NOMO-1 treated with DMSO at 0.1 percent for 48 hours (cell line): ENCODE measurements at regions not wholly inside any gene's neighbourhood (a gene's known extent, or its start where the extent isn't known, plus 50 kb on each side); places are given as distances from the start of the nearest gene placed in this dataset.
"Not testable (repeated sequence)": the region's sequence is repeated elsewhere in the genome, so short reads cannot be mapped to it uniquely, and the experiment has no call there.

Source experiments
- DNase-seq: peaks from one replicate; lab custom pipeline; 2025; ENCODE audit not compliant: unreplicated experiment; lab: John Stamatoyannopoulos, UW

DNA sequence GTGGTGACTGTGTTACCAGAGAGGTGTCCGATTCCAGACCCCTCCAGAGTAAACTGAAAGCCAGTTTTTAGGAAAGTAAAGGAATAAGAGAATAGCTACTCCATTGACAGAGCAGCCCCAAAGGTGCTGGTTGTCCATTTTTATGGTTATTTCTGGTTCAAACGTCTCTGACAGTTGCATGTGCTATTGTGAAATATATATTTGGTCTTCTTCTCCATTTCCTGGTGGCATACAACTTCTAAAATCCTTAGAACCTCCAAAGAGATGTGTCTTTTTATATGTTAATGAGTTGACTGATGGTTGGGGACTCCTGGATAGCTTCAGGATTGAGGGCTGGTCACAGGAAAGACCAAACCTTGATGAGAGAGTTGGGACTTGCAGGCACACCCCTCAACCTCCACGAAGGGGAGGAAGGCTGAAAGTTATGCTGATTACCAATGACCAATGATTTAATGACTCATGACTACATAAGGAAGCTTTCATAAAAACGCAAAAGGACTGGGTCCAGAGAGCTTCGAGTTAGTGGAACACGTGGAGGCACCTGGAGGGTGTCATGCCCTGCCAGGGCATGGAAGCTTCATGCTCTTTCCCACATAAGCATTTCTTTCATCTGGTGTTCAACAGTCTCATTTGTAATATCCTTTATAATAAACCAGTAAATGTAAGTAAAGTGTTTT, 100.7 kb downstream of the SLC16A1 start:
- peak; percentile 18 for DNase-seq

DNA sequence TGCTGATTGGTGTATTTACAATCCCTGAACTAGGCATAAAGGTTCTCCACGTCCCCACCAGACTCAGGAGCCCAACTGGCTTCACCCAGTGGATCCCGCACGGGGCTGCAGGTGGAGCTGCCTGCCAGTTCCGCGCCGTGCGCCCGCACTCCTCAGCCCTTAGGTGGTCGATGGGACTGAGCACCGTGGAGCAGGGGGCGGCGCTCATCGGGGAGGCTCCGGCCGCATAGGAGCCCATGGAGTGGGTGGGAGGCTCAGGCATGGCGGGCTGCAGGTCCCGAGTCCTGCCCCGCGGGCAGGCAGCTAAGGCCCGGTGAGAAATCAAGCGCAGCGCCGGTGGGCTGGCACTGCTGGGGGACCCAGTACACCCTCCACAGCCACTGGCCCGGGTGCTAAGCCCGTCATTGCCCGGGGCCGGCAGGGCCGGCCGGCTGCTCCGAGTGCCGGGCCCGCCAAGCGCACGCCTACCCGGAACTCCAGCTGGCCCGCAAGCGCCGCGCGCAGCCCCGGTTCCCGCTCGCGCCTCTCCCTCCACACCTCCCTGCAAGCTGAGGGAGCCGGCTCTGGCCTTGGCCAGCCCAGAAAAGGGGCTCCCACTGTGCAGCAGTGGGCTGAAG, 101.5 kb downstream of the SLC16A1 start:
- DNase-seq: not testable (repeated sequence)

DNA sequence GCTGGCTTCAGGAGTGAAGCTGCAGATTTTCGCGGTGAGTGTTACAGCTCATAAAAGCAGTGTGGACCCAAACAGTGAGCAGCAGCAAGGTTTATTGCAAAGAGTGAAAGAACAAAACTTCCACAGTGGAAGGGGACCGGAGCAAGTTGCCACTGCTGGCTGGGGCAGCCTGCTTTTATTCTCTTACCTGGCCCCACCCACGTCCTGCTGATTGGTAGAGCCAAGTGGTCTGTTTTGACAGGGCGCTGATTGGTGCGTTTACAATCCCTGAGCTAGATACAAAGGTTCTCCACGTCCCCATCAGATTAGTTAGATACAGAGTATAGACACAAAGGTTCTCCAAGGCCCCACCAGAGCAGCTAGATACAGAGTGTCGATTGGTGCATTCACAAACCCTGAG, 102.1 kb downstream of the SLC16A1 start:
- DNase-seq: not testable (repeated sequence)

DNA sequence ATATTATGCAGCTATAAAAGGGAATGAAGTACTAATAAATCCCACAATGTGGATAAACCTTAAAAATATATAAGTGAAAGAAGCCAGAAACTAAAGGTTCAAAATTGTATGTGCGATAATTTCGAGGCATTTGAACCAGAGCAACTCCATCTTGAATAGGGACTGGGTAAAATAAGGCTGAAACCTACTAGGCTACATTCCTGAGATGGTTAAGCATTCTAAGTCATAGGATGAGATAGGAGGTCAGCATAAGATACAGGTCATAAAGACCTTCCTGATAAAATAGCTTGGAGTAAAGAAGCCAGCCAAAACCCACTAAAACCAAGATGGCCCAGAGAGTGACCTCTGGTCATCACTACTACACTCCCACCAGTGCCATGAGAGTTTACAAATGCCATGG, 103.1 kb downstream of the SLC16A1 start:
- DNase-seq: no peak

DNA sequence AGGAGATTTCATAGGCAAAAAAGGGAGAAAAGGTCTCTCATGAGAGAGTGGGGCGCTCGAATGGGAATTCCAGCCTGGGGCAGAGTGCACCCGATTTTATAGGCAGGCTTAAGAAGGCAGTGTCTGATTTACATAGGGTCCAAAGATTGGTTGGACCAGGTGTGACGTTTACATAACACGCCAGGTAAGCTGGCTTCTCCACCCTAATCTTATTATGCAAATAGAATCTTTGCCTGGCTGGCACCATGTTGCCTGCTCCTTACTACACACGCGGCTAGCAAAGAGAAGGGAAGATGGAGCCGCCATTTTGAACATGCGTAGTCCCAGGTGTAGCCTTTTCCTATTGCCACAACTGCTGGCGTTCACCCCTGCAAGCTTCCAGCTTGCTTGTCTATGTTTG, 103.7 kb downstream of the SLC16A1 start:
- DNase-seq: no peak

DNA sequence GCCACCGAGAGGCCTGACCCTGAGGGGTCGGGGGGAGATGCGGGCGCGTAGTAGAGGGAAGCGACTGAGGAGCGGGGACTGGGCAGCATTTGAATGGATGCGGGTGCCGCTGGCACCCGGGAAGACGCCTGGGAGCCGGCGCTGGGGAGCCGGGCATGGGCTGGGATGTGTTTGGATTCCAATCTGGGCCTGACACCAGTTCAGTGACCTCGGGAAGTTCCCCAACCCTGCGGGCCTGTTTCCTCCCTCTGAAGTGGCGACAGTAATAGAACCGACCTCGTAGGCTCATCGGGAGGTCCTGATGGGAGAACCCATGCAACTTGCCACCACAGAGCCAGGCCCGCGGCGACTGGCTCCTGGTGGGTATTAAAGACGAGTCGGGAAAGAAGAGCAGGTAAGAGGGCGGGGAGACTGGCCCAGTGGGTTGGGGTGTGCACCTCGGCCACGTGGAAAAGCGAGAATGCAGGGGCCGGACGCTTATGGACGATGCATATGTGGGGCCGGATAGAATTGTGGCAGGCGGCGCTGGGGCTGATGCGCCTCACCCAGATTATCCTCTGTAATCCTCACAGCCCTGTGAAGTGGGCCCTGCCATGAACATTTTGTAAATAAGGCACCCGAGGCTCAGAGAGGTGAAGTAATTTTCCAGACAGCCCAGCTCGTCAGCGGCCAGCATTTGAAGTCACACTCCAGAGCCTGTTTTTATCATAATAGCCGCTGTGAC, 105.8 kb downstream of the SLC16A1 start:
- DNase-seq: no peak

DNA sequence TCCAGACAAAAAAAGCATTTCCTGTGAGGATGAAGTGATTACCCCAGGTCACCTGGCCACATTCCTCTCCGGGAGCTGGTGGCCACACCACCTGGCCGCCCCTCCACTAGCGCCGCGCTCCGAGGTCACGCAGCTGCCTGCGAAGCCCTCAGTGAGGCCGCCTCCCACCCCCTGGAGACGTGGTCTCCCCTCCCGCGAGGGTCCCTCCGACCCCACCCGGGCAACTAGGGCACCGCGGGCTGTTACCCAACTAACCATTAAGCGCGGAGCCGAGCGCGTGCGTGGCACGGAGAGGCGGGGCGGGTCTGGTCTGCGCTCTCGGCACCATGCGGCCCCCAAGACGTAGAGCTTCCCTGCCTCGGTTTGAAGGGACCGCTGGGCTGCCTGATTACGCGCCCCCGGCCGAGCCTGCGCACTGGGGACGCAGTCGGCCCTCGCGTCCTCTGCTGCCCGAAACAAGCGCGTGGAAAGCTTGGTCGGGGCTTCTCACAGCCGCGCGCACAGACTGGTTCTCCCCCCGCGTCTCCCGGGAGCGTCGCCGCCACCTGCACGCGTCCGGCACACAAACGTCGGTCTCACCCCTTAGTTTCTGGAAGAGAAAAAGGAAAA, 106.5 kb downstream of the SLC16A1 start:
- DNase-seq: no peak

DNA sequence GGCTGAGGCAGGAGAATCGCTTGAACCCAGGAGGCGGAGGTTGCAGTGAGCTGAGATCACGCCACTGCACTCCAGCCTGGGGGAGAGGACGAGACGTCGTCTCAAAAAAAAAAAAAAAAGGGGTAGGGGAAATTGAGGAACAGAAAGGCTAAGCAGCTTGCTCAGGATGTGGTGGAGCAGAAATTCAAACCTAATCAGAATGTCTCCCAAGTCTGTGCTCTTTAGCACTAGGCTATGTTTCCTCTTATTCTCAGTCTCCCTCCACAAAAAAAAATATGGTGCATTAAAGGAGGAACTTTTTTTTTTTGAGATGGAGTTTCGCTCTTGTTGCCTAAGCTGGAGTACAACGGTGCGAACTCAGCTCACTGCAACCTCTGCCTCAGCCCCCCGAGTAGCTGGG, 114.2 kb downstream of the SLC16A1 start:
- DNase-seq: peak; percentile 88

DNA sequence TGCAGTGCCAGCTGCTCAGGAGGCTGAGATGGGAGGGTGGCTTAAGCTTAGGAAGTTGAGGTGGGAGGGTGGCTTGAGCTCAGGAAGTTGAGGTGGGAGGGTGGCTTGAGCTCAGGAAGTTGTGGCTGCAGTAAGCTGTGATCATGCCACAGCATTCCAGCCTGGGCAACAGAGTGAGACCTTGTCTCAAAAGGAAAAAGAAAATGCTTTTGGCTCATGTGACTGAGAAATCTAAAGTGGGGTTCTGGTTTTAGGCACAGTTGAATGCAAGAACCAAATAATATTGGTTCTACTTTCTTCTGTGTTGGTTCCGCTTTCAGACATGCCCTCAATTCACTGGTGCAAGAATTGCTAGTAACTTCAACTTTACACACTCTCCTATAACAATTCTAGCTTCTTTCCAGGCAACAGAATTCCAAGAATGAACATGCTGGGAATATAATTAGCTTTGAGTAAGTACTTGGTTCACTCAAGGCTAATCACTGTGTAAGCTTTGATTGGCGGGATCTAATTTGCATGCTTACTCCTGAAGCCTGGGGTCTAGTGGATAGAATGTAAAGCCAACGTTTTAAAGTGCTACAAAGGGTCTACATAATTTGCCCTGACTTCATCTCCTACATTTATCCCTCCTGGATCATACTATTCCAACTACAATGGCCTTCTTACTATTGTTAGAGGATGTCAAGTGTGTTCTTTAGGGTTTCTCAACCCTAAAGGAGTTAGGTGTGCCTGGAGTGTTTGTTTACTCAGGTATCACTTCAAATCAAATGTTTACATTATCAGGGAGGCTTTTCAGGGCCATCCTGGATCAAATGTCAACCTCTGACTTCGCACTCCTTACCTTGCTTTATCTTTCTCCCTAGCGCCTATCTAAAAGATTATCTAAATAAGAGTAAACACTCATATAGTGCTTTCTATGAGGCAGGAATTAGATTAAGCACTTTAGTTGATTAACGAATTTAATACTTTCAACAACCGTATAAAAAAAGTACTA, 115.1 kb downstream of the SLC16A1 start:
- DNase-seq: peak; percentile 22

DNA sequence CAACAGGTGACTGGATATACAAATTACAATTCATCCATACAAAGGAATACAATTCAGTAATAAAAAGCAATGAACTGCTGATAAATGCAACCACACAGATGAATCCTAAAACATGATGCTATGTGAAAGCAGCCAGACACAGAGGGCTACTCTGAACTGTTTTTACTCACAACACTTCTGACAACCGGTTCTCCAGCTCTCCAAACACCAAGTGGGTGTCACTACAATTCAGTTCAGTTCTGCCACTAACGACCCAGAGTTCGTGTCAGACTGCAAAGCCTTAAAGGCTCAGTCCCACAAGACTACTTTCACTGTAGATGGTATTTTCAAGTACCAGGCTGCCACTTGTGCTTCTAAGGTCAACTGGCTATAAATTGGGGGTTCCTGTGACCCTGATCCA, 119.4 kb downstream of the SLC16A1 start:
- DNase-seq: no peak

DNA sequence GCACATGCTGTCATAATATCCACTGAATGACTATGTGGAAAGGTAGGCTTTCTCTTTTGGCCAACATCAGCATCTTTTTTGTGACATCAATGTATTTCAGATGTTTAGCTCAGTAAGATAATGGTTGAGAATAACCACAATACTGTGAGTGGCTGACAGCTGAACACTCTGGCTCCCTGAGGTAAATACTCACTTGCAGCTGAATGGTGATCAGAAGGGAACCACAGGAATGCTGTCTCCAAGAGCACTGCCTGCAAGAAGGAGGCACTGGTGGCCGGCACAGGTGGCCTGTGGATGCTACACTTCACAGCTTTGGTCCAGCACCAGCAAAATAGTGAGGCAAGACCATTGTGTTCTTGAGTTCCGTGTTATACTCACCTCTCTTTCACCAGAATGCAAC, 118.7 kb upstream of the PPM1J start:
- no peak for DNase-seq

DNA sequence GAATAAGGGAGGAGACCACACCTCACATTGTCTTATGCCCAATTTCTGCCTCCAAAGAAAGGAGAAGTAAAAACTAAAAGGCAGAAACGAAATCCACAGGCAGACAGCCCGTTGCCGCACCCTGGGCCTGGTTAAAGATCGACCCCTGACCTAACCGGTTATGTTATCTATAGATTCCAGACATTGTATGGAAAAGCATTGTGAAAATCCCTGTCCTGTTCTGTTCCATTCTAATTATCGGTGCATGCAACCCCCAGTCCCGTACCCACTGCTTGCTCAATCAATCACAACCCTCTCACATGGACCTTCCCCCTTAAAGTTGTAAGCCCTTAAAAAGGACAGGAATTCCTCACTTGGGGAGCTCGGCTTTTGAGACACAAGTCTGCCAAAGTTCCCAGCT, 117.1 kb upstream of the PPM1J start:
- peak; percentile 26 for DNase-seq

DNA sequence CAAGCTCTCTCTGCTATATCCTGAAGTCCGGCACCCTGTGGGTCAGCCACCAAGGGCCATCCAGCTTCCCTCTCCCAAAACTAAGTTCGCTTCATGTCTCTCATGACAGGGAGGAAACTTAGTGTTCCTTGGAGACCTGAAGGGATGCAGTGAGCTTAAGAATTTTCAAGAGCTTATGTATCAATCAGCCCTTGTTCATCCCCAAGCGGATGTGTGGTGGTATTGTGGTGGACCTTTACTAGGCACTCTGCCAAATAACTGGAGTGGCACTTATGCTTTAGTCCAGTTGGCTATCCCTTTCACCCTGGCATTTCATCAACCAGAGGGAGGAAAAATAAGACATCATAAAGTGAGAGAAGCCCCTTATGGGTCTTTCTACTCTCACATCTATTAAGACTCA, 114.6 kb upstream of the PPM1J start:
- not testable (repeated sequence) for DNase-seq

DNA sequence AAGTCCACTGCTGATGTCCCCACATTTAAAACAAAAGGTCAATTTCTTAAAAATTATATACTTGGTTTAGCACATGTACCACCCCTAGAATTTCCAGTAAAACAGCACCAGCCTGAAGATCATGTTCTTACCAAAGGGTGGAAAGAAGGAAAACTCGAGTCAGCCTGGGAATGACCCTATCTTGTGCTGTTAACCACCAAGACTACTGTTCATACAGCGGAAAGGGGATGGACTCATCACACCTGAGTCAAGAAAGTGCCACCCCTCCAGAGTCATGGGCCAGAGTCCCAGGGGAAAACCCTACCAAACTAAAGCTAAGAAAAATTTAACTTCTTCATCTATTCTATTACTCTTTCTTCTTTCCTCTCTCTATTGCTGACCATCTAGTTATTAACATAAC, 113.6 kb upstream of the PPM1J start:
- no peak for DNase-seq

DNA sequence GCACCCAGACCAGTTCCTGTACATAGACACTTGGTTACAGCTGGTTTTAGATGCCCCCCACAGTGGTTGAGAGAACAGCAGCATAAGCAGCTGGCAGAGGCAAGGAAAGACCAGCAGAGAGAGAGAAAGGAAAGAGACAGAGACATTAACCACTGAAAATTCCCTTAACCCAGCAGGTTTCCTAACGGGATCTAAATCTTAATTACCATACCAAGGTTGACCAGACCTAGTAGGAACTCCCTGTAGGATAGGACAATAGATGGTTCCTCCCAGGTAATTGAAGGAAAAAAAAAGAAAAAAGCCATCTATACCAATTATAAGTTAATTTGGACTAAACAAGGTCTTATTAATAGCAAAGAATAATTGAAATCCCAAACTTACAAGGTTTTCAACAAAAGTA, 112.3 kb upstream of the PPM1J start:
- DNase-seq: not testable (repeated sequence)

DNA sequence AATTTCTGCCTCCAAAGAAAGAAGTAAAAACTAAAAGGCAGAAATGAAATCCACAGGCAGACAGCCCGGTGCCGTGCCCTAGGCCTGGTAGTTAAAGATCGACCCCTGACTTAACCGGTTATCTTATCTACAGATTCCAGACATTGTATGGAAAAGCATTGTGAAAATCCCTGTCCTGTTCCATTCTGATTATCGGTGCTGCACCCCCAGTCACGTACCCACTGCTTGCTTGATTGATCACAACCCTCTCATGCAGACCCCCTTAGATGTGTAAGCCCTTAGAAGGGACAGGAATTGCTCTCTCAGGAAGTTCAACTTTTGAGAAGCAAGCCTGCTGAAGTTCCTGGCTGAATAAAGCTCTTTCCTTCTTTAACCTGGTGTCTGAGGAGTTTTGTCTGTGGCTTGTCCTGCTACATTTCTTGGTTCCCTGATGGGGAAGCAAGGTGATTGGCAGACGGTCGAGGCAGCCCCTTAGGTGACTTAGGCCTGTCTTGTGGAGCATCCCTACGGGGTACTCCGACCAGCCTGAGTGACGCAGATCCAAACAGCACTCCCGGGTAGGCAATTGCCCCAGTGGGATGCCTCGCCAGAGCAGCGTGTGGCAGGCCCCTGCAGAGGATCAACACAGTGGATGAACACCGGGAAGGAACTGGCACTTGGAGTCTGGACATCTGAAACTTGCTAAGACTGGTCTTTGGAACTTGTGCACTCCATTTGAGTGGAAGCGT, 111.2 kb upstream of the PPM1J start:
- DNase-seq: no peak

DNA sequence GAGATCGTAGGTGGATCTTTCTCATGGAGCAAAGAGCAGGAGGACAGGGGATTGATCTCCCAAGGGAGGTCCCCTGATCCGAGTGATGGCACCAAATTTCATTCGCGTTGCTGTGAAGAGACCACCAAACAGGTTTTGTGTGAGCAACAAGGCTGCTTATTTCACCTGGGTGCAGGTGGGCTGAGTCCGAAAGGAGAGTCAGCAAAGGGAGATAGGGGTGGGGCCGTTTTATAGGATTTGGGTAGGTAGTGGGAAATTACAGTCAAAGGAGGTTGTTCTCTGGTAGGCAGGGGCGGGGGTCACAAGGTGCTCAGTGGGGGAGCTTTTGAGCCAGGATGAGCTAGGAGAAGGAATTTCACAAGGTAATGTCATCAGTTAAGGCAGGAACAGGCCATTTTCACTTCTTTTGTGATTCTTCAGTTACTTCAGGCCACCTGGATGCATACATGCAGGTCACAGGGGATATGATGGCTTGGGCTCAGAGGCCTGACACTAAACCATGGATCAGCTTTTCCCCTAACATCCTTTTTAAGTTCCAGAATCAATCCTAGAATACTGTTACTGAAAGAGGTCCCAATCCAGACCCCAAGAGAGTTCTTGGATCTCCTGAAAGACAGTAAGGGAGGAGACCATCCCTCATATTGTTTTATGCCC, 110.6 kb upstream of the PPM1J start:
- DNase-seq: not testable (repeated sequence)

DNA sequence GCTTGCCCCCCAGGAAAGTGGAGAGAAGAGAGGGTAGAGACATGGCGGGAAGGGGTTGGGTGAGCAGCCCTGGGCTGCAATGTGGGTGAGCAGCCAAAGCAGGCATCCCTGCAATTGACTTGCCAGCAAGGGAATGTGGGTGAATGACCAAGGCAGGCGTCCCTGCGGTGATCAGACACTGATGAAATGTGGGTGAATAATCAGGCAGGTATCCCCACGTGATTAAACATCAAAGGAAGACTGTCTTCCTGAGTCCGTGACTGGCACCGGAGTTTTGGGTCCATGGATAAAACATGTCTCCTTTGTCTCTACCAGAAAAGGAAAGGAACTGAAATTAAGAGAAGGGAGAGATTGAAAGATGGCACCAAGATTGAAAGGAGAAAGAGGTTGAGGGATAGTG, 109.9 kb upstream of the PPM1J start:
- not testable (repeated sequence) for DNase-seq

DNA sequence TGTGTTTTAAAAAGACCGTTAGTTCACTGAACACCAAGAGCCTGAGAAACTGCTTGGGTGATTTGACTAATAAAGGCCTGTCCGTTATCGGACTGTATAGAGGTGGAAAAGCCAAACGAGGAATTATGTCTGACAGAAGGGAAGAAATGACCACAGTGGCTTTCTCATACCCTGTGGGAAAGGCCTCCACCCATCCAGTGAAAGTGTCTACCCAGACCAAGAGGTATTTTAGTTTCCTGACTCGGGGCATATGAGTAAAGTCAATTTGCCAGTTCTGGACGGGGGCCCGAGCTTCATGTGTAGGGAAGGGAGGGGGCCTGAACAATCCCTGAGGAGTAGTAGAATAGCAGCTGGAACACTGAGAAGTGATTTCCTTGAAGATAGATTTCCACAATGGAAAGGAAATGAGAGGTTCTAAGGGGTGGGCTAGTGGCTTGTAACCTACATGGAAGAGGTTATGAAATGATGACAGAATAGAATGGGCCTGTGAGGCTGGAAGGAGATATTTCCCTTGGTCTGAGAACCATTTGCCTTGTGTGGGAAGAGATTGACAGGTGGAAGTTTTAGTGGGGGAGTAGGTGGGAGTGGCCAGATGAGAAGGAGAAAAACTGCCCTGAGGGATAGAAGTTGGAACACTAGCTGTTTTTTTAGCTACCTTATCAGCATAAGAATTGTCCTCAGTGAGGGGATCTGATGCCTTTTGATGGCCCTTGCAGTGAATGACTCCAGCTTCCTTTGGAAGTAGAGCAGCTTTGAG, 106.4 kb upstream of the PPM1J start:
- DNase-seq: not testable (repeated sequence)
